ENCODE measurements at regions not wholly inside any gene's neighbourhood (a gene's known extent, or its start where the extent isn't known, plus 50 kb on each side); places are given as distances from the start of the nearest gene placed in this dataset.
A peak's percentile ranks its signal among the peaks of the same experiment; 100 is the strongest.
"Not testable (repeated sequence)": the region's sequence is repeated elsewhere in the genome, so short reads cannot be mapped to it uniquely, and the experiment has no call there.

GRCh38 chr2:90027231-90027643 is 1335.8 kb downstream of the RPIA start:
- peak; percentile 28; the same call in 1 of the 2 replicates for TF ChIP-seq CTCF (IDR thresholded peaks at IDR 0.05; ENCODE audit: low read length)
- not testable (repeated sequence) for TF ChIP-seq EZH2 (IDR thresholded peaks at IDR 0.05; ENCODE audit: borderline replicate concordance, low read length)
